Spinal cord (tissue), 9 donors: ENCODE measurements at regions not wholly inside any gene's neighbourhood (a gene's known extent, or its start where the extent isn't known, plus 50 kb on each side); places are given as distances from the start of the nearest gene placed in this dataset.

Experiments used
- DNase-seq, 6 donors: peaks; one replicate each; pipeline versions ENCODE4 v3.0.0 to v3.0.0-alpha.2; 2013 to 2015; ENCODE audit warnings: low spot score in 6 of 6, low read depth in 4 of 6
- H3K27ac ChIP-seq: one replicate; pipeline ENCODE4 v1.5.1; 2013; ENCODE audit warnings: low read depth, low read length, control low read depth
- H3K27me3 ChIP-seq: one replicate; pipeline ENCODE4 v1.6.1; 2013; ENCODE audit warnings: low read length; ENCODE audit not compliant: control insufficient read depth, insufficient read depth
- H3K36me3 ChIP-seq: one replicate; pipeline ENCODE4 v1.6.1; 2013; ENCODE audit warnings: low read length; ENCODE audit not compliant: control insufficient read depth, insufficient read depth
- H3K4me1 ChIP-seq: one replicate; pipeline ENCODE4 v1.6.1; 2013; ENCODE audit warnings: low read length; ENCODE audit not compliant: control insufficient read depth, insufficient read depth
- H3K4me3 ChIP-seq: one replicate; pipeline ENCODE4 v1.5.1; 2013; ENCODE audit warnings: low read depth, low read length, control low read depth
- H3K9me3 ChIP-seq: one replicate; pipeline ENCODE4 v1.6.1; 2013; ENCODE audit warnings: low read length; ENCODE audit not compliant: control insufficient read depth, insufficient read depth
- WGBS: methylation state at CpG from one replicate; pipeline ENCODE4 v1.1.5; 2013; ENCODE audit warnings: missing lambda C conversion rate; ENCODE audit not compliant: insufficient coverage; 5-methylcytosine and 5-hydroxymethylcytosine counted together
- donor health status: healthy.

DNA sequence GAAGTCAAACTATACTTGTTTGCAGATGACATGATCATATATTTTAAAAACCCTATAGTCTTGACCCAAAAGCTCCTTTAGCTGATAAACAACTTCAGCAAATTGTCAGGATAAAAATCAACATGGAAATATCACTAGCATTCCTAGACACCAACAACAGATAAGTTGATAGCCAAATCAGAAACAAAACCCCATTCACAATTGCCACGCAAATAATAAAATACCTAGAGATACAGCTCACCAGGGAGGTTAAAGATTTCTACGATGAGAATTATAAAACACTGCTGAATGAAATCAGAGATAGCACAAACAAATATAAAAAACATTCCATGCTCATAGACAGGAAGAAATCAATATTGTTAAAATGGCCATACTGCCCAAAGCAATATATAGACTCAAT, 605.0 kb upstream of the GRIA3 start:
- no peaks in the 10 kb centered on the region for H3K27me3 ChIP-seq
- no peaks in the 10 kb centered on the region for H3K36me3 ChIP-seq
- DNase-seq: no peak
- no CpG with 5 or more reads among the region's 2 CpGs for WGBS
- H3K27ac ChIP-seq: no peak overlapping the region
- peaks cover 2% of the 10 kb centered on the region for H3K9me3 ChIP-seq
- no peak overlapping the region for H3K4me3 ChIP-seq
- H3K4me1 ChIP-seq: no peaks in the 10 kb centered on the region

- Histone ChIP-seq H3K9me3 (peaks cover 2% of the 10 kb centered on the region), H3K36me3 (no peaks in the 10 kb centered on the region), H3K4me3 (no peak overlapping the region), H3K4me1 (no peaks in the 10 kb centered on the region), H3K27me3 (no peaks in the 10 kb centered on the region), H3K27ac (no peak overlapping the region)
- DNase-seq: no peak
- WGBS: no CpG with 5 or more reads among the region's 2 CpGs
Measured at GRCh38 chrX:122579526-122579925, 604.6 kb upstream of the GRIA3 start.

GRCh38 chrX:122582280-122582974, 601.7 kb upstream of the GRIA3 start:
- no peaks in the 10 kb centered on the region for H3K36me3 ChIP-seq
- peaks cover 2% of the 10 kb centered on the region for H3K9me3 ChIP-seq
- no peak for DNase-seq
- WGBS: 60% methylated on average over 2 of the region's 4 CpGs
- H3K27me3 ChIP-seq: no peaks in the 10 kb centered on the region
- no peak overlapping the region for H3K4me3 ChIP-seq
- H3K4me1 ChIP-seq: no peaks in the 10 kb centered on the region
- H3K27ac ChIP-seq: no peak overlapping the region

DNA sequence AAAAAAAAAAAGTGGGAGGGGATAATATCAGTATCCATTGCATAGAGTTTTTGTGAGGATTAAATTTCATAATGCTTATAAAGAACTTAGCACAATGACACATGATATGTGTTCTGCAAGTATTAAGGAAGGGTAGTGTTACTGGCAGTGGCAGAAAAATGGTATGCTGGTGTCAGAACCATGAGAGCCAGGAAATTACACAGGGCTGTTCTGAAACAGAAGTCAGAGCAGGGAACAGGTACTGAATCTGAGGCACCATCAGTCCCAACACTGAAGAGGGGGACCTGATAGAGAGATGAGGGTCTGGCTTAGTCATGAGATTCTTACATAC, 601.1 kb upstream of the GRIA3 start:
- DNase-seq: no peak
- H3K4me3 ChIP-seq: no peak overlapping the region

DNA sequence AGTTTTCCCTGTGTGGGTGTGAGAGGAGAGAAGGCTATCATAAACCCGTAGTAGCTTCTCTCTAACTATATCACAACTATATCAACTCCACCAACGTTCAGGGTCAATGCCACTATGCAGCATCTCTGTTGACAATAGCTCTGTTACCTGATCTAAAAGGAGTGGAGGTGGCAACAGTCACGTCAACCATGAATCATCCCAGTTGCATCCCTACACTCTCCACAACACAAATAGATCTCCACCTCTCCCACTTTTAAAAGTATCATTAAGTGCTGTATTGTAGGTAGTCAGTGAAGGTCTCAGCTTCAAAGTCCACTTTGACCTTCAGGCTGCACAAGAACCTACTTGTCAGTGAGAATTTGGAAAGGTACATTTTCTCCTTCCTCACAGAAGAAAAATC, 600.5 kb upstream of the GRIA3 start:
- WGBS: no CpG with 5 or more reads among the region's 3 CpGs
- Histone ChIP-seq H3K27me3 (no peaks in the 10 kb centered on the region), H3K4me1 (no peaks in the 10 kb centered on the region), H3K4me3 (no peak overlapping the region), H3K9me3 (peaks cover 2% of the 10 kb centered on the region), H3K36me3 (no peaks in the 10 kb centered on the region), H3K27ac (no peak overlapping the region)
- no peak for DNase-seq

More for the DNA sequence above, 601.1 kb upstream of the GRIA3 start:
- Histone ChIP-seq H3K36me3 (no peaks in the 10 kb centered on the region), H3K4me1 (no peaks in the 10 kb centered on the region), H3K27me3 (no peaks in the 10 kb centered on the region), H3K9me3 (peaks cover 2% of the 10 kb centered on the region), H3K27ac (no peak overlapping the region)

DNA sequence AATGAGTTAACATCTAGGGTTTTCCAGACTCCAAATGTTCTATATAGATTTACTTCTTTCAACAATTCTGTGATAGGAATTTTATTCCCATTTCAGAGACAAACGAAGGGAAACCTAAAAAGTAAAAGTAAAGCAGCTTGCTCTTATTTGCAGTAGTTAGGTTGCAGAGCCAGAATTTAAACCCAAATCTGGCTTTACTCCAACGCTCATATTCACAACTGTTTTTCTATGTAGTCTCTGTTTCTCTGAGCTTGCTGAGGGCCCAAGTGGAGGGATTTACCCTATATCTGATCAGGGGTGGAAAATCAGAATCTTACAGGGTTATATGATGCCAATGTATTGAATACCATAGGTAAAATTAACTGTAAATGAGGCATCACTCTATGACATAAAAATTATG, 599.1 kb upstream of the GRIA3 start:
- no peaks in the 10 kb centered on the region for H3K27me3 ChIP-seq
- no peaks in the 10 kb centered on the region for H3K36me3 ChIP-seq
- no peak overlapping the region for H3K27ac ChIP-seq
- H3K4me1 ChIP-seq: no peaks in the 10 kb centered on the region
- no peak overlapping the region for H3K4me3 ChIP-seq
- H3K9me3 ChIP-seq: peaks cover 2% of the 10 kb centered on the region
- peak in 2 of 6 donors; percentile 4 to 34 for DNase-seq
- no CpG with 5 or more reads among the region's 2 CpGs for WGBS

GRCh38 chrX:122586831-122587230, 597.2 kb upstream of the GRIA3 start:
- Histone ChIP-seq H3K4me3 (no peak overlapping the region), H3K9me3 (no peaks in the 10 kb centered on the region), H3K27me3 (no peaks in the 10 kb centered on the region), H3K36me3 (no peaks in the 10 kb centered on the region), H3K4me1 (no peaks in the 10 kb centered on the region), H3K27ac (no peak overlapping the region)
- 100% methylated on average over 1 of the region's 1 CpG for WGBS
- no peak for DNase-seq

DNA sequence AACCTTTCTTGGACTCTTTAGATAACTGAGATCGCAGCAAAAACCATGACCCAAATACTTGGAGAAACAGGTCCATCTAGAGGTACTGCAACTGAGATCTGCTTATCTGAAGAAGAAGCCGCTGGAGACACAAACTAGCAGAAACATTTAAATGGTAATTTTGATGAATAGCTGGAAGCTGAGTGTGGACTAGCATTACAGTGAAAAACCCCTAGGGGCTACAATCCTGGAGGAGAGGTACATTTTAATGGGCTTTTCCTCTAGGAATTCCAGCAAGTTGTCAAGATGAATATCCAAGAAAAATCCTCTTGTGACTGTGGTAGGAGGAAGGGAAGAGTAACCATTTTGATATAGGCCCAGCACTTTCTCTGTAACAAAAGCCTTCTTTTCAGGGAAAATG, 592.5 kb upstream of the GRIA3 start:
- Histone ChIP-seq H3K27ac (no peak overlapping the region), H3K27me3 (no peaks in the 10 kb centered on the region), H3K9me3 (no peaks in the 10 kb centered on the region), H3K4me1 (no peaks in the 10 kb centered on the region), H3K36me3 (no peaks in the 10 kb centered on the region), H3K4me3 (no peak overlapping the region)
- WGBS: 50% methylated on average over 1 of the region's 2 CpGs
- no peak for DNase-seq

DNA sequence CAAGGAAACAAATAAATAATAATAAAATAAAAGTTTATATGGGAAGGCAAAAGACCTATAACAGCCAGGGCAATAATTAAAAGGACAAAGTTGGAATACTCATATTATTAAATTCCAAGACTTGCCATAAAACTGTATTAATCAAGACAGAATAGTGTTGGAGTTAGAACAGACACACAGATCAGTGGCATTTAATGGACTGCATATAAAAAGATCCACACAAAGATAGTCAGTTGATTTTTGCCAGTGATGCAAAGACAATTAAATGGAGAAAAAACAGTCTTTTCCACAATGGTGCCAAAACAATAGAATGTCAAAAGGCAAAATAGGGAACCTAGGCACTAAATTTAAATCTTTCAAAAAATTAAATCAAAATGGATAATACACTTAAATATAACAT, 587.1 kb upstream of the GRIA3 start:
- H3K27me3 ChIP-seq: no peaks in the 10 kb centered on the region
- no peaks in the 10 kb centered on the region for H3K9me3 ChIP-seq
- no peaks in the 10 kb centered on the region for H3K36me3 ChIP-seq
- H3K4me3 ChIP-seq: no peak overlapping the region
- DNase-seq: no peak
- no peak overlapping the region for H3K27ac ChIP-seq
- no peaks in the 10 kb centered on the region for H3K4me1 ChIP-seq

DNA sequence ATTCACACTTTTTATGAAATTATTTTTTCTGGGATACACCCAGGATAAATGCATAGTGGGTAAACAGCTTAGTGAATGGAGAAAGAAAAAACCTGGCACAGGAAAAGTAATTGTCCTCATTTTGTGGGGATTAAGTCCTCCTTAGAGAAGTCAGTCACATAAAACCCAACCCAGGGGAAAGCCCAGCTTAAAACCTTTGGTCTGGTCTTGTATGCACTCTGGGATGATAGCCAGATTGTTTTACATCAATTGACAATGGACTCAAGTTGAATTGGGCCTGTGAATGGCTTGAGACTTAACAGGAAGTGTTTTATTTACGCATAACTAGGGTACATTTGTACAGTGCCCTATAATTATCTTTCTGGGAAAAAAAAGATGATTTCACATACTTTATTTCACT, 561.3 kb upstream of the GRIA3 start:
- no peaks in the 10 kb centered on the region for H3K4me1 ChIP-seq
- no peak overlapping the region for H3K4me3 ChIP-seq
- peak in 5 of 6 donors; percentile 6 to 54 (median 25) for DNase-seq
- no peaks in the 10 kb centered on the region for H3K27me3 ChIP-seq
- peaks cover 2% of the 10 kb centered on the region for H3K9me3 ChIP-seq
- no CpG with 5 or more reads among the region's 1 CpG for WGBS
- no peak overlapping the region for H3K27ac ChIP-seq
- H3K36me3 ChIP-seq: no peaks in the 10 kb centered on the region
